GM12864 (cell line): ENCODE measurements at regions not wholly inside any gene's neighbourhood (a gene's known extent, or its start where the extent isn't known, plus 50 kb on each side); places are given as distances from the start of the nearest gene placed in this dataset.
A peak's percentile ranks its signal among the peaks of the same experiment; 100 is the strongest.
"Not testable (repeated sequence)": the region's sequence is repeated elsewhere in the genome, so short reads cannot be mapped to it uniquely, and the experiment has no call there.

Experiments
- DNase-seq: peaks from one replicate; pipeline ENCODE4 v3.0.0-alpha.2; 2011; ENCODE audit warnings: low read depth
- H3K4me3 ChIP-seq: 2 replicates; pipeline ENCODE4 v1.5.1; 2011; ENCODE audit warnings: mild to moderate bottlenecking, low read depth, low read length, control low read depth
- CTCF ChIP-seq: IDR thresholded peaks from 2 replicates; pipeline ENCODE4 v1.5.1; 2011; ENCODE audit warnings: low read depth, mild to moderate bottlenecking, moderate library complexity, low read length, control low read depth, inconsistent platforms; ENCODE audit errors: missing control alignments

GRCh38 chr3:181929501-181929900 lies 217.8 kb downstream of the SOX2 start:
- TF ChIP-seq CTCF = no peak
- DNase-seq = no peak

GRCh38 chr3:181930105-181930504 lies 218.4 kb downstream of the SOX2 start:
- DNase-seq = no peak
- no peak overlapping the region for H3K4me3 ChIP-seq
- TF ChIP-seq CTCF = no peak

More at GRCh38 chr3:181929501-181929900, 217.8 kb downstream of the SOX2 start:
- no peak overlapping the region for H3K4me3 ChIP-seq

GRCh38 chr3:181932039-181932438 lies 220.3 kb downstream of the SOX2 start:
- peak; percentile 63 for DNase-seq
- no peak for TF ChIP-seq CTCF
- peak overlapping the region; percentile 22 for H3K4me3 ChIP-seq

GRCh38 chr3:181933052-181933618 lies 221.4 kb downstream of the SOX2 start:
- peak; percentile 46 for DNase-seq

GRCh38 chr3:181935915-181936314 lies 224.2 kb downstream of the SOX2 start:
- no peak overlapping the region for H3K4me3 ChIP-seq
- no peak for DNase-seq
- no peak for TF ChIP-seq CTCF

More at GRCh38 chr3:181933052-181933618, 221.4 kb downstream of the SOX2 start:
- H3K4me3 ChIP-seq = no peak overlapping the region
- no peak for TF ChIP-seq CTCF

- DNase-seq = no peak
- TF ChIP-seq CTCF = no peak
- no peak overlapping the region for H3K4me3 ChIP-seq
These were observed 225.0 kb downstream of the SOX2 start for GRCh38 chr3:181936774-181937173.

- H3K4me3 ChIP-seq, DNase-seq: not testable (repeated sequence)
These were observed 226.9 kb downstream of the SOX2 start for GRCh38 chr3:181938580-181938979.
